ENCODE measurements at regions not wholly inside any gene's neighbourhood (a gene's known extent, or its start where the extent isn't known, plus 50 kb on each side); places are given as distances from the start of the nearest gene placed in this dataset.

- Histone ChIP-seq H3K27me3 (ENCODE audit: insufficient read depth, low read length) (no peaks in the 10 kb centered on the region), H3K4me1 (ENCODE audit: insufficient read depth, low read length) (no peaks in the 10 kb centered on the region), H3K36me3 (ENCODE audit: insufficient read depth, low read depth, low read length) (no peaks in the 10 kb centered on the region), H3K27ac (ENCODE audit: low read length) (no peak overlapping the region), H3K9ac (ENCODE audit: low read depth, low read length) (no peak overlapping the region), H3K9me3 (ENCODE audit: insufficient read depth, low read depth, low read length) (no peaks in the 10 kb centered on the region), H3K4me3 (ENCODE audit: low read length) (no peak overlapping the region)
Observed at GRCh38 chr17:72360386-72360940, 239.6 kb downstream of the SOX9 start.

- Histone ChIP-seq H3K36me3 (ENCODE audit: insufficient read depth, low read depth, low read length) (no peaks in the 10 kb centered on the region), H3K27me3 (ENCODE audit: insufficient read depth, low read length) (no peaks in the 10 kb centered on the region), H3K9ac (ENCODE audit: low read depth, low read length) (no peak overlapping the region), H3K4me1 (ENCODE audit: insufficient read depth, low read length) (no peaks in the 10 kb centered on the region), H3K4me3 (ENCODE audit: low read length) (no peak overlapping the region), H3K27ac (ENCODE audit: low read length) (no peak overlapping the region), H3K9me3 (ENCODE audit: insufficient read depth, low read depth, low read length) (no peaks in the 10 kb centered on the region)
Observed at GRCh38 chr17:72361892-72362291, 241.1 kb downstream of the SOX9 start.

- H3K4me1 ChIP-seq (ENCODE audit: insufficient read depth, low read length) = no peaks in the 10 kb centered on the region
- H3K4me3 ChIP-seq (ENCODE audit: low read length) = no peak overlapping the region
- no peak overlapping the region for H3K9ac ChIP-seq (ENCODE audit: low read depth, low read length)
- H3K27me3 ChIP-seq (ENCODE audit: insufficient read depth, low read length) = no peaks in the 10 kb centered on the region
- H3K9me3 ChIP-seq (ENCODE audit: insufficient read depth, low read depth, low read length) = no peaks in the 10 kb centered on the region
- no peaks in the 10 kb centered on the region for H3K36me3 ChIP-seq (ENCODE audit: insufficient read depth, low read depth, low read length)
- no peak overlapping the region for H3K27ac ChIP-seq (ENCODE audit: low read length)
Observed at GRCh38 chr17:72362376-72363088, 241.7 kb downstream of the SOX9 start.

- H3K27ac ChIP-seq (ENCODE audit: low read length) = no peak overlapping the region
Observed at GRCh38 chr17:72363089-72363610, 242.3 kb downstream of the SOX9 start.

GRCh38 chr17:72365857-72366414 lies 245.1 kb downstream of the SOX9 start:
- Histone ChIP-seq H3K27ac (ENCODE audit: low read length) (no peak overlapping the region), H3K27me3 (ENCODE audit: insufficient read depth, low read length) (no peaks in the 10 kb centered on the region), H3K9ac (ENCODE audit: low read depth, low read length) (no peak overlapping the region), H3K9me3 (ENCODE audit: insufficient read depth, low read depth, low read length) (no peaks in the 10 kb centered on the region), H3K36me3 (ENCODE audit: insufficient read depth, low read depth, low read length) (no peaks in the 10 kb centered on the region), H3K4me1 (ENCODE audit: insufficient read depth, low read length) (no peaks in the 10 kb centered on the region), H3K4me3 (ENCODE audit: low read length) (no peak overlapping the region)

More at GRCh38 chr17:72363089-72363610, 242.3 kb downstream of the SOX9 start:
- Histone ChIP-seq H3K27me3 (ENCODE audit: insufficient read depth, low read length) (no peaks in the 10 kb centered on the region), H3K36me3 (ENCODE audit: insufficient read depth, low read depth, low read length) (no peaks in the 10 kb centered on the region), H3K4me3 (ENCODE audit: low read length) (no peak overlapping the region), H3K9me3 (ENCODE audit: insufficient read depth, low read depth, low read length) (no peaks in the 10 kb centered on the region), H3K9ac (ENCODE audit: low read depth, low read length) (no peak overlapping the region), H3K4me1 (ENCODE audit: insufficient read depth, low read length) (no peaks in the 10 kb centered on the region)

GRCh38 chr17:72366626-72367025 lies 245.8 kb downstream of the SOX9 start:
- Histone ChIP-seq H3K4me3 (ENCODE audit: low read length) (no peak overlapping the region), H3K9me3 (ENCODE audit: insufficient read depth, low read depth, low read length) (no peaks in the 10 kb centered on the region), H3K4me1 (ENCODE audit: insufficient read depth, low read length) (no peaks in the 10 kb centered on the region), H3K36me3 (ENCODE audit: insufficient read depth, low read depth, low read length) (no peaks in the 10 kb centered on the region), H3K27me3 (ENCODE audit: insufficient read depth, low read length) (no peaks in the 10 kb centered on the region), H3K27ac (ENCODE audit: low read length) (no peak overlapping the region), H3K9ac (ENCODE audit: low read depth, low read length) (no peak overlapping the region)

GRCh38 chr17:72368191-72368590 lies 247.4 kb downstream of the SOX9 start:
- no peak overlapping the region for H3K27ac ChIP-seq (ENCODE audit: low read length)
- H3K4me1 ChIP-seq (ENCODE audit: insufficient read depth, low read length) = no peaks in the 10 kb centered on the region

GRCh38 chr17:72369366-72369765 lies 248.5 kb downstream of the SOX9 start:
- Histone ChIP-seq H3K27ac (ENCODE audit: low read length) (no peak overlapping the region), H3K9ac (ENCODE audit: low read depth, low read length) (no peak overlapping the region), H3K4me3 (ENCODE audit: low read length) (no peak overlapping the region), H3K36me3 (ENCODE audit: insufficient read depth, low read depth, low read length) (no peaks in the 10 kb centered on the region), H3K27me3 (ENCODE audit: insufficient read depth, low read length) (no peaks in the 10 kb centered on the region), H3K4me1 (ENCODE audit: insufficient read depth, low read length) (no peaks in the 10 kb centered on the region), H3K9me3 (ENCODE audit: insufficient read depth, low read depth, low read length) (no peaks in the 10 kb centered on the region)

More at GRCh38 chr17:72368191-72368590, 247.4 kb downstream of the SOX9 start:
- H3K27me3 ChIP-seq (ENCODE audit: insufficient read depth, low read length) = no peaks in the 10 kb centered on the region
- H3K9ac ChIP-seq (ENCODE audit: low read depth, low read length) = no peak overlapping the region
- no peaks in the 10 kb centered on the region for H3K36me3 ChIP-seq (ENCODE audit: insufficient read depth, low read depth, low read length)
- no peaks in the 10 kb centered on the region for H3K9me3 ChIP-seq (ENCODE audit: insufficient read depth, low read depth, low read length)
- H3K4me3 ChIP-seq (ENCODE audit: low read length) = no peak overlapping the region

- H3K9ac ChIP-seq (ENCODE audit: low read depth, low read length) = no peak overlapping the region
- no peaks in the 10 kb centered on the region for H3K9me3 ChIP-seq (ENCODE audit: insufficient read depth, low read depth, low read length)
- H3K4me3 ChIP-seq (ENCODE audit: low read length) = no peak overlapping the region
- H3K27me3 ChIP-seq (ENCODE audit: insufficient read depth, low read length) = no peaks in the 10 kb centered on the region
- H3K36me3 ChIP-seq (ENCODE audit: insufficient read depth, low read depth, low read length) = no peaks in the 10 kb centered on the region
- no peak overlapping the region for H3K27ac ChIP-seq (ENCODE audit: low read length)
- no peaks in the 10 kb centered on the region for H3K4me1 ChIP-seq (ENCODE audit: insufficient read depth, low read length)
Observed at GRCh38 chr17:72370819-72371218, 250.0 kb downstream of the SOX9 start.

- no peak overlapping the region for H3K4me3 ChIP-seq (ENCODE audit: low read length)
- H3K27ac ChIP-seq (ENCODE audit: low read length) = no peak overlapping the region
- no peaks in the 10 kb centered on the region for H3K36me3 ChIP-seq (ENCODE audit: insufficient read depth, low read depth, low read length)
- no peak overlapping the region for H3K9ac ChIP-seq (ENCODE audit: low read depth, low read length)
- no peaks in the 10 kb centered on the region for H3K27me3 ChIP-seq (ENCODE audit: insufficient read depth, low read length)
- H3K4me1 ChIP-seq (ENCODE audit: insufficient read depth, low read length) = no peaks in the 10 kb centered on the region
- no peaks in the 10 kb centered on the region for H3K9me3 ChIP-seq (ENCODE audit: insufficient read depth, low read depth, low read length)
Observed at GRCh38 chr17:72372185-72372584, 251.4 kb downstream of the SOX9 start.

- H3K9ac ChIP-seq (ENCODE audit: low read depth, low read length) = no peak overlapping the region
- H3K9me3 ChIP-seq (ENCODE audit: insufficient read depth, low read depth, low read length) = no peaks in the 10 kb centered on the region
- H3K36me3 ChIP-seq (ENCODE audit: insufficient read depth, low read depth, low read length) = no peaks in the 10 kb centered on the region
- no peak overlapping the region for H3K27ac ChIP-seq (ENCODE audit: low read length)
- H3K4me1 ChIP-seq (ENCODE audit: insufficient read depth, low read length) = no peaks in the 10 kb centered on the region
- H3K27me3 ChIP-seq (ENCODE audit: insufficient read depth, low read length) = no peaks in the 10 kb centered on the region
- no peak overlapping the region for H3K4me3 ChIP-seq (ENCODE audit: low read length)
Observed at GRCh38 chr17:72373910-72374741, 253.3 kb downstream of the SOX9 start.
